ENCODE measurements at regions not wholly inside any gene's neighbourhood (a gene's known extent, or its start where the extent isn't known, plus 50 kb on each side); places are given as distances from the start of the nearest gene placed in this dataset.
"Not testable (repeated sequence)": the region's sequence is repeated elsewhere in the genome, so short reads cannot be mapped to it uniquely, and the experiment has no call there.

- no peaks in the 10 kb centered on the region for H3K27me3 ChIP-seq (ENCODE audit: insufficient read depth, low read length)
- H3K79me2 ChIP-seq (ENCODE audit: insufficient read depth, low read length): peaks cover 40% of the 10 kb centered on the region
- H3K4me1 ChIP-seq (ENCODE audit: insufficient read depth, low read length): peaks cover 35% of the 10 kb centered on the region
- H3K4me2 ChIP-seq (ENCODE audit: low read length): no peak overlapping the region
- H3K9ac ChIP-seq (ENCODE audit: low read length): no peak overlapping the region
- H3K4me3 ChIP-seq (ENCODE audit: insufficient read depth, low read depth, low read length): no peak overlapping the region
- H3K4me1 Mint-ChIP-seq (ENCODE audit: low read depth, unreplicated experiment): peaks cover 49% of the 10 kb centered on the region
- H3K27ac Mint-ChIP-seq (ENCODE audit: unreplicated experiment): no peak overlapping the region
- H3K27me3 Mint-ChIP-seq (ENCODE audit: low read depth, unreplicated experiment): no peaks in the 10 kb centered on the region
- no peaks in the 10 kb centered on the region for H3K9me3 Mint-ChIP-seq (ENCODE audit: unreplicated experiment)
- H3K27ac ChIP-seq (ENCODE audit: low read depth, low read length): no peak overlapping the region
- H3K9me3 ChIP-seq (ENCODE audit: insufficient read depth, low read depth, low read length): no peaks in the 10 kb centered on the region
- H2AFZ ChIP-seq (ENCODE audit: low read depth, low read length): no peak overlapping the region
- FAIRE-seq: no peak
- TF ChIP-seq CTCF (IDR thresholded peaks at IDR 0.05; ENCODE audit: insufficient read depth, low read depth, low read length) (no peak), EZH2 (IDR thresholded peaks at IDR 0.05; ENCODE audit: insufficient read depth, low read length) (no peak)
- no peak for DNase-seq (ENCODE audit: low read depth)
- H3K36me3 Mint-ChIP-seq (ENCODE audit: low read depth, unreplicated experiment): peaks cover 4% of the 10 kb centered on the region
- no peak overlapping the region for H3K4me3 Mint-ChIP-seq (ENCODE audit: unreplicated experiment)
- no peaks in the 10 kb centered on the region for H3K36me3 ChIP-seq (ENCODE audit: insufficient read depth, low read length)
- peaks cover 18% of the 10 kb centered on the region for H4K20me1 ChIP-seq (ENCODE audit: insufficient read depth, low read length)
Observed at GRCh38 chr6:21730533-21730932, 137.0 kb downstream of the SOX4 start.

GRCh38 chr6:21731411-21732031 lies 138.0 kb downstream of the SOX4 start:
- Mint-ChIP-seq H3K36me3 (ENCODE audit: low read depth, unreplicated experiment) (peaks cover 4% of the 10 kb centered on the region), H3K9me3 (ENCODE audit: unreplicated experiment) (no peaks in the 10 kb centered on the region), H3K4me3 (ENCODE audit: unreplicated experiment) (no peak overlapping the region), H3K4me1 (ENCODE audit: low read depth, unreplicated experiment) (peaks cover 44% of the 10 kb centered on the region), H3K27me3 (ENCODE audit: low read depth, unreplicated experiment) (no peaks in the 10 kb centered on the region), H3K27ac (ENCODE audit: unreplicated experiment) (peak overlapping the region; percentile 91)
- DNase-seq (ENCODE audit: low read depth) (peak; percentile 83), FAIRE-seq (peak; percentile 17)
- Histone ChIP-seq H4K20me1 (ENCODE audit: insufficient read depth, low read length) (peaks cover 18% of the 10 kb centered on the region), H3K4me1 (ENCODE audit: insufficient read depth, low read length) (peaks cover 35% of the 10 kb centered on the region), H3K9me3 (ENCODE audit: insufficient read depth, low read depth, low read length) (no peaks in the 10 kb centered on the region), H3K27me3 (ENCODE audit: insufficient read depth, low read length) (no peaks in the 10 kb centered on the region), H3K79me2 (ENCODE audit: insufficient read depth, low read length) (peaks cover 47% of the 10 kb centered on the region), H3K27ac (ENCODE audit: low read depth, low read length) (no peak overlapping the region), H3K4me3 (ENCODE audit: insufficient read depth, low read depth, low read length) (peak overlapping the region; percentile 17), H2AFZ (ENCODE audit: low read depth, low read length) (no peak overlapping the region), H3K4me2 (ENCODE audit: low read length) (peak overlapping the region; percentile 69), H3K9ac (ENCODE audit: low read length) (no peak overlapping the region), H3K36me3 (ENCODE audit: insufficient read depth, low read length) (no peaks in the 10 kb centered on the region)
- TF ChIP-seq EZH2 (IDR thresholded peaks at IDR 0.05; ENCODE audit: insufficient read depth, low read length) (no peak), CTCF (IDR thresholded peaks at IDR 0.05; ENCODE audit: insufficient read depth, low read depth, low read length) (no peak)

GRCh38 chr6:21732032-21732730 lies 138.6 kb downstream of the SOX4 start:
- not testable (repeated sequence) for H2AFZ ChIP-seq (ENCODE audit: low read depth, low read length); H3K27me3 Mint-ChIP-seq (ENCODE audit: low read depth, unreplicated experiment); H3K9me3 ChIP-seq (ENCODE audit: insufficient read depth, low read depth, low read length); H3K27me3 ChIP-seq (ENCODE audit: insufficient read depth, low read length); H3K9ac ChIP-seq (ENCODE audit: low read length); H3K9me3 Mint-ChIP-seq (ENCODE audit: unreplicated experiment); FAIRE-seq; DNase-seq (ENCODE audit: low read depth); H3K4me3 Mint-ChIP-seq (ENCODE audit: unreplicated experiment); H3K36me3 Mint-ChIP-seq (ENCODE audit: low read depth, unreplicated experiment); H3K36me3 ChIP-seq (ENCODE audit: insufficient read depth, low read length)
- Mint-ChIP-seq H3K27ac (ENCODE audit: unreplicated experiment) (peak overlapping the region; percentile 87), H3K4me1 (ENCODE audit: low read depth, unreplicated experiment) (peaks cover 38% of the 10 kb centered on the region)
- peaks cover 49% of the 10 kb centered on the region for H3K79me2 ChIP-seq (ENCODE audit: insufficient read depth, low read length)
- peak overlapping the region; percentile 69 for H3K4me2 ChIP-seq (ENCODE audit: low read length)
- peak overlapping the region; percentile 17 for H3K4me3 ChIP-seq (ENCODE audit: insufficient read depth, low read depth, low read length)
- H3K27ac ChIP-seq (ENCODE audit: low read depth, low read length): peak overlapping the region; percentile 34
- H3K4me1 ChIP-seq (ENCODE audit: insufficient read depth, low read length): peaks cover 31% of the 10 kb centered on the region
- peaks cover 13% of the 10 kb centered on the region for H4K20me1 ChIP-seq (ENCODE audit: insufficient read depth, low read length)
